GM04503 (cell line): ENCODE measurements at regions not wholly inside any gene's neighbourhood (a gene's known extent, or its start where the extent isn't known, plus 50 kb on each side); places are given as distances from the start of the nearest gene placed in this dataset.

Experiments used
- DNase-seq: peaks from one replicate; pipeline ENCODE4 v3.0.0-alpha.2; 2012; ENCODE audit warnings: low read depth

GRCh38 chr14:61132336-61132735, 148.8 kb downstream of the TMEM30B start:
- DNase-seq: no peak

GRCh38 chr14:61130512-61131260, 149.6 kb downstream of the SLC38A6 start:
- no peak for DNase-seq

GRCh38 chr14:61129168-61129745, 148.2 kb downstream of the SLC38A6 start:
- no peak for DNase-seq

- DNase-seq: no peak
Observed at GRCh38 chr14:61128382-61129167, 147.5 kb downstream of the SLC38A6 start.

- no peak for DNase-seq
Observed at GRCh38 chr14:61126603-61127498, 145.8 kb downstream of the SLC38A6 start.

GRCh38 chr14:61125867-61126572, 145.0 kb downstream of the SLC38A6 start:
- DNase-seq: no peak

GRCh38 chr14:61125041-61125866, 144.2 kb downstream of the SLC38A6 start:
- no peak for DNase-seq

- DNase-seq: no peak
Observed at GRCh38 chr14:61122862-61123261, 141.8 kb downstream of the SLC38A6 start.

- DNase-seq: no peak
Observed at GRCh38 chr14:61121355-61121787, 140.3 kb downstream of the SLC38A6 start.

GRCh38 chr14:61120576-61120975, 139.5 kb downstream of the SLC38A6 start:
- DNase-seq: no peak

GRCh38 chr14:61119006-61119405, 138.0 kb downstream of the SLC38A6 start:
- no peak for DNase-seq

- no peak for DNase-seq
Observed at GRCh38 chr14:61116369-61116768, 135.3 kb downstream of the SLC38A6 start.

- no peak for DNase-seq
Observed at GRCh38 chr14:61113561-61114225, 132.6 kb downstream of the SLC38A6 start.

GRCh38 chr14:61112506-61112905, 131.5 kb downstream of the SLC38A6 start:
- DNase-seq: no peak

GRCh38 chr14:61111731-61112130, 130.7 kb downstream of the SLC38A6 start:
- DNase-seq: no peak

- DNase-seq: no peak
Observed at GRCh38 chr14:61111209-61111665, 130.2 kb downstream of the SLC38A6 start.

- DNase-seq: no peak
Observed at GRCh38 chr14:61110316-61111082, 129.5 kb downstream of the SLC38A6 start.

- no peak for DNase-seq
Observed at GRCh38 chr14:61109288-61109687, 128.2 kb downstream of the SLC38A6 start.
